GM19023 (cell line): ENCODE measurements at regions not wholly inside any gene's neighbourhood (a gene's known extent, or its start where the extent isn't known, plus 50 kb on each side); places are given as distances from the start of the nearest gene placed in this dataset.
"Not testable (repeated sequence)": the region's sequence is repeated elsewhere in the genome, so short reads cannot be mapped to it uniquely, and the experiment has no call there.

Experiments used
- ATAC-seq: cut with Tn5 transposase; IDR thresholded peaks from one replicate; pipeline ENCODE4 v1.9.1; 2021; ENCODE audit warnings: mild to moderate bottlenecking, moderate library complexity; ENCODE audit not compliant: unreplicated experiment

DNA sequence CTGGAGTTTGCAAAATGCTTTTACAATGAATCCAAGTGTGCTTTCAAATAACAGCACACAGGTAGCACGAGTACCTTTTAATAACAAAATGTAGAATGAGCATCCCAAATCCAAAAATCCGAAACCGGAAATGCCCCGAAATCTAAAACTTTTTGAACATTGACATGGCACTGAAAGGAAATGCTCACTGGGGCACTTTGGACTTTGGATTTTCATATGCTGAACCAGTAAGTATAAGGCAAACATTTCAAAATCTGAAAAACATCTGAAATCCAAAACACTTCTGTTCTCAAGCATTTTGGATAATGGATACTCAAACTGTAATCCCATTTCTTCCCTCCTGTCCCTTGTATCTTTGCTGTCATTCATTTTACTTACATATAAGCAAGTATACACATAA, 50.1 kb downstream of the GCNT4 start:
- ATAC-seq: no peak

DNA sequence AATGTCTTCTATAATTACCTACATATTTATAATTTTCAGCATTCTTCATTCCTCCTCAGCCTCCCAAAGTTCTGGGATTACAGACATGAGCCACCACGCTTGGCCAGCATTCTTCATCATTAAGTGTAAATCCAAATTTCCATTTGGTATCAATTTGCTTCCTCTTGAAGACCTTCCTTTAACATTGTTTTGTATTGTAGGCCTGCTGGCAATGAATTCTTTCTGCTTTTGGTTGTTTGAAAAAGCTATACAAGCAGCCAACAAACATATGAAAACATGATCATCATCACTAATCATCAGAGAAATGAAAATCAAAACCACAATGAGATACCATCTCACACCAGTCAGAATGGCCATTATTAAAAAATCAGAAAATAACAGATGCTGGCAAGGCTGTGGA, 56.4 kb downstream of the GCNT4 start:
- ATAC-seq: no peak

GRCh38 chr5:74994826-74995225, 57.5 kb downstream of the GCNT4 start:
- ATAC-seq: no peak

DNA sequence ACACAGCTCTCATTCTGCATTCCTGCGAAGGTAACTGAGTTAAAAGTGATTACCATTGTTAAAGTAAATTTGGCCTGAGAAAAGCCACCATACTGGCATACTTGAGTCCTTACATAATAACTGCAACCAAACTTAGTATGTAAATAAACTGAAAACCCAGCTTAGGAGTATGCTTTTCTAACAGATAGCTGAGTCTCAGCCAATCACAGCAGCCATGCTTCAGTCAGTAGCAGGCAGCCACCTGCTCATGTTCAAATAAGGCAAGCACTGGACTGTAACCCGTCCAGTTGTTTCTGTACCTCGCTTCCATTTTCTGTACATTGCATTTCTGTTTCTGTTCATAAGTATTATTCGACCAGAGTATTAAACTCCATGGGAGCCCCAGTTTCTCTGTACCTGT, 58.6 kb downstream of the GCNT4 start:
- ATAC-seq: no peak

DNA sequence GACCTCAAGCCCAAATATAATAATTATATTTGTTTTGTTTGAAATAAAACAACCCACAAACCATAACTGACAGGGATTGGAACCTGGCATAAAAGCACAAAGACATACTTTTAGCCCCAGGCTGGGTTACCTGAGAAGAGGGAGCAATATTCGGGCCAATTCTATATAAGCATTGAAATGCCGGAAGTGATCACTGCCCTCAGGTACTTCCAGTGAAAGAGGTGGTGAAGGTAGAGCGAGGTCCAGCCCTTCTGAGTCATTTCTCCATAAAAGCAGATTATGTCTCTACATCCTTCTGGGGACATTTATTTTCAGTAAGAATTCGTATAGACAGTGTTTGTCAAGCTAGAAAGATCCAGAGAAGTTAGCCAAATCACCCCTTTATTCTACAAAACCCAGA, 59.6 kb downstream of the GCNT4 start:
- ATAC-seq: no peak

- ATAC-seq: no peak
Measured at GRCh38 chr5:74991522-74991921, 60.8 kb downstream of the GCNT4 start.

DNA sequence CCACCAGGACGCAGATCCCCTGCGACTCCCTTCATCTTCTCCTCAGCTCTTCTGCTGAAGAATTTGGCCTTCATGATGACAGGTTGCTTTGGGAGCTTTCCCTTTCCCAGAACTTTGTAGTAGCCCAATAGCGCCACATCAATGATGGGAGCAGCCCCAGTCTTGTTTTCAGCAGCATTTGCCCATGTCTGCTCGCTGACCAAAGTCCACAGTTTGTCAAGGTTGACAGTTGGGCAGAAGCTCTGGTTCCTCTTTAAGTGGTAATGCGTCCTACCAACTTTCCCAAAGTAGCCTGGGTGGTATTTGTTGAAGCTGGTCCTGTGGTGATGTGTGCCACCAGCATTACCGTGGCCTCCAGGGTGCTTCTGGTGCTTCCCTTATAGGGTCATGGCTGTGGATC, 62.2 kb downstream of the GCNT4 start:
- ATAC-seq: no peak

DNA sequence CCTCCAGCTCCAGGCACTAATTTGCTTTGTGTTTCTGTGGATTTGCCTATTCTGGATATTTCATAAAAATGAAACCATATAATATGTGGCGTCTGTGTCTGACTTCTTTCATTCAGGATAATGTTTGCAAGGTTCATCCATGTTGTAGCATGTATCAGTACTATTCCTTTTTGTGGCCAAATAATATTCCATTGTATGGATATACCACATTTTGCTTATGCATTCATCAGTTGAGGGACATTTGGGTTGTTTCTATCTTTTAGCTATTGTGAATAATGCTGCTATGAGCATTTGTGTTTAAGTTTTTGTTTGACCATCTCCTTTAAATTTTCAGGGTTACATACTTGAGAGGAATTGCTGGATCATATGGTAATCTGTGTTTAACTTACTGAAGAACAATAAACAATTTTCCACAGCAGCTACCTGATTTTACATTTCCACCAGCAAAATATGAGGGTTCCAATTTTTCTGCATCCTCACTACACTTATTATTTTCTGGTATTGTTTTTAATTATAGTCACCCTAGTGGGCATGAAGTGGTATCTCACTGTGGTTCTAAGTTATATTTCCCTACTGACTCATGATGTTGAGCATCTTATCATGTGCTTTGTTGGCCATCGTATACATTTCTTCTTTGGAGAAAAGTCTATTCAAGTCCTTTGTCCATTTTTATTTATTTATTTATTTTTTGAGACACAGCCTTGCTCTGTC, 63.9 kb downstream of the GCNT4 start:
- no peak for ATAC-seq

- no peak for ATAC-seq
Measured at GRCh38 chr5:74978345-74978744, 74.0 kb downstream of the GCNT4 start.

GRCh38 chr5:74977471-74977870, 74.9 kb downstream of the GCNT4 start:
- no peak for ATAC-seq

DNA sequence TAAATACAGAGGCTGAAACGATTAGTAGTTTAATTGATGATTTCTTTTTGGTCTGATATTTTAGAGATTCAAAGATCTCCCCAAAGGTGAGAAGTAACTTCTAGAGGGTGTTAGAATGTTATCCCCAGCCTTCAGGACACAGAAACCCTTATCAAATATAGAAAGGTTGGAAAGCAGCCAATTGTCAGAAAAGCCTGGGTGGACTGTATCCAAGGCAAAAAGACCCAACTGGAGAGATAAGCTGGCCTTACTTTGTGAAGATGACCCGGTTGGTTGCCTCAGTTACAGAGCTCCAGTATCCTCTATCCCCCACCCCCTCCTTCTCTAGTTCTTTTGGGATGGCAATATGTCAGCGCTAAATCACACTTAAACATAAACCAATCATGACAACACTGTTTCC, 75.7 kb downstream of the GCNT4 start:
- no peak for ATAC-seq

DNA sequence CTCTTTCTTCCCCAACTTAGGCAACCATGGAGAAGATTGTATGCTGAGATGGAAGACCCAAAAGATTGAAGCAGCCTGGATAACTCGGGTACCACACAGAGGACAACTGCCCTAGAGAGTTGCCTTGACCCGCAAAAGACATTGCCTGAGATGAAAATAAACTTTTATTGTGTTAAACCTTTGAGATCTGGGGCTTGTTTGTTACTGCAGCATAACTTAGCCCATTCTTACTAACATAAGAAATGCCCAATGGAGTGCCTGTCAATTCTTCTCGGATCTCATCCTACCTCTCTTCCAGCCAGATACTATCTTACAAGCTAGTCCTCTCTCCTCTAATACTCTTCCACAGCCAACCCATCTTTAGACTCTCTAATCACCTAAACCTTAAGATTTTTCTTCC, 76.8 kb downstream of the GCNT4 start:
- ATAC-seq: no peak

DNA sequence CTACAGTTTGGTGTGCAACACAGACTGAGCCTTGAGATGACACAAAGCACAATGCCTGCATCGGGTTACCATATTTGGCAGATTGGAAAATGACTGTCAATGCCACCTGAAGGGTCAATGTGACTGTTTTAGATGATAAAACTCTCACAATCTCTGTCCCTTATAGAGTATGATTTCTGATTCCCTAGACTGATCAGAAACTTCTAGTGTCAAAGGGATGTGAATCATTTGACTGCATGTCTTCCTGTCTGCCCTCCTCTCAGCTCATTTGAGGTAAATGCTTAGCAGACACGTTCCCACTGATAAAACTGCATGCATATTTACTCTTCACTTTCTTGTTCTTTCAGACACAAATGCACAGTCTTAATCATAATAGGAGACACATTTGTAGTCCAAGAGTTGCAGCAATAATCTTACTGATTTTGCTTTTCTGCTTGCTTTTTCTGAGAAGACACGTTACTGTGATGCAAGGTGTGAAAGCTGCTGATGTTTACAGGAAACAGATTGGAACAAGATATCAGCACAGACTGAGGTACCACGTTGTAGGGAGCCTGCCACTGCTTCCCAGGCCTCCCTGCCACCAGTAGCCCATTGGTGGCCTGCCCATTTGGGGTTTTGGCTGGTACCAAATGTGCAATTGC, 77.8 kb downstream of the GCNT4 start:
- ATAC-seq: no peak

DNA sequence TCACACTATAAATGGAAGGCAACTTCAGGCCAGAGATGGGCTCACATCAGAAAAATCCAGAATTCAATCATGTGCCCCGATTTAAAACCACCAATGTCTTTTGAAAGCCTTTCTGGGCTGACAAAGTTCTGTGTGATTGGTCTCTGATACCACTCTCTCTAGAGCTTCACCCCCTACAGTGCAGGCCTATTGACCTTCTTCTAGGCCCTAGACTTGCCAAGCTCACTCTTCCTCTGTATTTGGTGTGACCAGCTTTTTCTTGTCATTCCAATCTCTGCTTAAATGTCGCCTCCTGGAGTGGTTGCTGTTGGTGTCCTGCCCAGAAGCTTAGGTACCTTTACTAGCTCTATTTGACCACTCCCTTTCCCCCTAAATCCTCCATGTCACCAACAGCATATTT, 78.7 kb downstream of the GCNT4 start:
- no peak for ATAC-seq

DNA sequence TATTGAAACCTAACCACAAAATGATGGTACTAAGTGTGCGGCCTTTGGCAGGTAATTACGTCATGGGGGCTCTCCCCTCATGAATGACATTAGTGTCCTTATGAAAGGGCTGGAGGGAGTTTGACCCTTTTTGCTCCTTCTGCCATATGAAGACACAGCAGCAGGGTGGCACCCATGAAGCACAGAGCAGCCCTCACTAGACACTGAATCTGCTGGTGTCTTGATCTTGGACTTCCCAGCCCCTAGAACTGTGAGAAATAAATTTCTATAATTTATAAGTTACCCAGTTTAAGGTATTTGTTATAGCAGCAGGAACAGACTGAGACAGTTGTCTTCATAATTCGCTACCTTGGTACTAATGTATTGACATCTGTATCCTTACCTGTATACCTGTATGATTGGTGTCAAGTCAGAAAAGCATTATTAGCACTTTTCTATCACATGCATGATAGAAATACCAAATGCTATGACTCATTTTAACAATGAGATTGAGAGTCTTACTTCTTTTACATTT, 80.4 kb downstream of the GCNT4 start:
- ATAC-seq: no peak

DNA sequence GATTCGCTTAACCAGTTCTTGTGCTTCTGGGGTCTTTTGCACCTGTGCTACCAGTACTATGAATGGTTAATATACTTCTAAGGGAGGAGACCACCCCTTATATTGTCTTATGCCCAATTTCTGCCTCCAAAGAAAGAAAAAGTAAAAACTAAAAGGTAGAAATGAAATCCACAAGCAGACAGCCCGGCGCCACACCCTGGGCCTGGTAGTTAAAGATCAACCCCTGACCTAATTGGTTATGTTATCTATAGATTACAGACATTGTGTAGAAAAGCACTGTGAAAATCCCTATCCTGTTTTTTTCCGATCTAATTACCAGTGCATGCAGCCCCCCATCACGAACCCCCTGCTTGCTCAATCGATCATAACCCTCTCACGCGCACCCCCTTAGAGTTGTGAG, 81.5 kb downstream of the GCNT4 start:
- ATAC-seq: not testable (repeated sequence)

GRCh38 chr5:74969726-74970125, 82.6 kb downstream of the GCNT4 start:
- no peak for ATAC-seq

- no peak for ATAC-seq
Measured at GRCh38 chr5:74966141-74967026, 86.0 kb downstream of the GCNT4 start.

GRCh38 chr5:74963407-74963806, 89.0 kb downstream of the GCNT4 start:
- no peak for ATAC-seq

DNA sequence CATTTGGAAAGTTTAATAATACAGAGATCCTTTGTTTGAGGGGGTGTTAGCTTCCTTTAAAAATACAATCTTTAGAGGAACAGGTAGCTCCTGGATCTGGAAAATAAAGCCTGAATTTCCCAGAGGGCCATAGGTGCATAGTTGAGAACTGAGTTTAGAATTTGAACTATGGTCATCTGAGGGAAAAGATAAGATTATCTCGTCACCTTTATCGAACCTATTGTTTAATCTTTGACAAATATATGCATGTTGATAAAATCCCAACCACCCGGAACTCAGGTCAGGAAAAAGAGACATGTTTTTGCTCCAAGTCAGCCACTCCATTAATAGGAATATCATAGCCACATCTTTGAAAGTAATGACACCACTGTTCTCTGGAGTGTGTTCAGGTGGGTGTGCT, 91.7 kb upstream of the FAM169A start:
- ATAC-seq: no peak

GRCh38 chr5:74957029-74957784, 91.0 kb upstream of the FAM169A start:
- ATAC-seq: no peak
